ENCODE measurements at regions not wholly inside any gene's neighbourhood (a gene's known extent, or its start where the extent isn't known, plus 50 kb on each side); places are given as distances from the start of the nearest gene placed in this dataset.

GRCh38 chr2:7878786-7879482 lies 802.9 kb upstream of the ID2 start:
- TF ChIP-seq CTCF (IDR thresholded peaks at IDR 0.05) (no peak), POLR2A (IDR thresholded peaks at IDR 0.05) (no peak)
- no peak overlapping the region for H3K27ac ChIP-seq
- no peak overlapping the region for H3K4me3 ChIP-seq
- no peaks in the 10 kb centered on the region for H3K4me1 ChIP-seq (replicated peaks in 1 of 2)
- no peaks in the 10 kb centered on the region for H3K27me3 ChIP-seq
- intact Hi-C loops (cut with DNase I) = no loop called here
- 73 to 81% (median 78%) methylated on average over 11 to 12 of the region's 12 CpGs for WGBS, 4 donors
- no peaks in the 10 kb centered on the region for H3K9me3 ChIP-seq (replicated peaks in 1 of 3)
- no peak for DNase-seq
- no peaks in the 10 kb centered on the region for H3K36me3 ChIP-seq (replicated peaks in 1 of 2)

- H3K9me3 ChIP-seq (replicated peaks in 1 of 3) = no peaks in the 10 kb centered on the region
- TF ChIP-seq POLR2A (IDR thresholded peaks at IDR 0.05) (no peak), CTCF (IDR thresholded peaks at IDR 0.05) (no peak)
- no peaks in the 10 kb centered on the region for H3K27me3 ChIP-seq
- intact Hi-C loops (cut with DNase I) = no loop called here
- no peaks in the 10 kb centered on the region for H3K4me1 ChIP-seq (replicated peaks in 1 of 2)
- H3K4me3 ChIP-seq = no peak overlapping the region
- DNase-seq = no peak
- 78 to 97% (median 87%) methylated on average over 1 of the region's 1 CpG for whole genome bisulfite sequencing, 4 donors
- H3K36me3 ChIP-seq (replicated peaks in 1 of 2) = no peaks in the 10 kb centered on the region
- H3K27ac ChIP-seq = no peak overlapping the region
Measured at GRCh38 chr2:7879483-7879835, 802.4 kb upstream of the ID2 start.

- no peaks in the 10 kb centered on the region for H3K36me3 ChIP-seq (replicated peaks in 1 of 2)
- intact Hi-C loops (cut with DNase I) = no loop called here
- no peak overlapping the region for H3K4me3 ChIP-seq
- TF ChIP-seq POLR2A (IDR thresholded peaks at IDR 0.05) (no peak), CTCF (IDR thresholded peaks at IDR 0.05) (no peak)
- H3K27me3 ChIP-seq = no peaks in the 10 kb centered on the region
- no peaks in the 10 kb centered on the region for H3K4me1 ChIP-seq (replicated peaks in 1 of 2)
- H3K27ac ChIP-seq = no peak overlapping the region
- DNase-seq = no peak
- 95 to 100% (median 98%) methylated on average over 2 of the region's 2 CpGs for WGBS, 4 donors
- no peaks in the 10 kb centered on the region for H3K9me3 ChIP-seq (replicated peaks in 1 of 3)
Measured at GRCh38 chr2:7880126-7880525, 801.7 kb upstream of the ID2 start.

- Histone ChIP-seq H3K9me3 (replicated peaks in 1 of 3) (no peaks in the 10 kb centered on the region), H3K27me3 (no peaks in the 10 kb centered on the region), H3K4me3 (no peak overlapping the region), H3K4me1 (replicated peaks in 1 of 2) (no peaks in the 10 kb centered on the region), H3K36me3 (replicated peaks in 1 of 2) (no peaks in the 10 kb centered on the region), H3K27ac (no peak overlapping the region)
- no peak for TF ChIP-seq CTCF (IDR thresholded peaks at IDR 0.05)
- no peak for TF ChIP-seq POLR2A (IDR thresholded peaks at IDR 0.05)
- 73 to 90% (median 83%) methylated on average over 2 of the region's 2 CpGs for WGBS, 4 donors
- DNase-seq = no peak
- intact Hi-C loops (cut with DNase I) = no loop called here
Measured at GRCh38 chr2:7880566-7880965, 801.3 kb upstream of the ID2 start.

All from adrenal gland (tissue), 9 donors.